HG03045 (cell line): ENCODE measurements at regions not wholly inside any gene's neighbourhood (a gene's known extent, or its start where the extent isn't known, plus 50 kb on each side); places are given as distances from the start of the nearest gene placed in this dataset.

Experiments
- ATAC-seq: cut with Tn5 transposase; IDR thresholded peaks from one replicate; pipeline ENCODE4 v1.9.1; 2021; ENCODE audit warnings: mild to moderate bottlenecking, moderate library complexity; ENCODE audit not compliant: unreplicated experiment

DNA sequence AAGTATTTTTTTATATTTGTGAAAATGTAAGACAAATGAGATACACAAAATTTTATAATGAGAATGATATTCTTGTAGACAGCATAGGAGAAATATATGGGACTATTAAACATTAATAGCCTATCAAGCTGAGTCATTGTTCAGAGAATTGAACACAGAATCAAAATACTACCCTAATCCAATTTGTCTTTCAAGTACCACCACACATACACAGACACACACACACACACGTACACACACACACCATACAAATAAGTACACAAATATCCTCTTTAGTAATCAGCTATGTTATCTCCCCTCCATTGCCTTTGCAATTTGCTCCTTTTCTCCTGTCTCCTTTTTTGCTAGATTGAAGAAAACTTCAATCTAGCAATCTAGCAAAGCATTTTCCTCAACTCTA, 499.3 kb downstream of the FOXG1 start:
- ATAC-seq: no peak

DNA sequence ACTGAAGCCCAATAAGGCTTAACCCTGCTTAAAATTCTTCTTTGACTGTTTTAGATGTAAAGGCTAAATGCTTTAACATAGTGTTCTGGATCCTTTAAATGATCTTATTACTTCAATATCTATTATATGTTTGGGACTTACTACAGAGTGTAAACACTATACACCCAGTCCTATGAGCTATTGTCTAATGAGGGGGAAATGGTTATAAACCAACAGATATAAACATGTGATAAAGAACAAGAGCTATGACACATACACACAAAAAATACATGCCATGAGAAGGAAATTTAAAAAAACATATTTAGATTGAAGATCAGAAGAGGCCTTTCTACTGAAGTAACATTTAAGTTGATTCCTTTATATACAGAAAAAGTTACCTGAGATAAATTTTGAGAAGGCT, 505.1 kb downstream of the FOXG1 start:
- ATAC-seq: no peak

DNA sequence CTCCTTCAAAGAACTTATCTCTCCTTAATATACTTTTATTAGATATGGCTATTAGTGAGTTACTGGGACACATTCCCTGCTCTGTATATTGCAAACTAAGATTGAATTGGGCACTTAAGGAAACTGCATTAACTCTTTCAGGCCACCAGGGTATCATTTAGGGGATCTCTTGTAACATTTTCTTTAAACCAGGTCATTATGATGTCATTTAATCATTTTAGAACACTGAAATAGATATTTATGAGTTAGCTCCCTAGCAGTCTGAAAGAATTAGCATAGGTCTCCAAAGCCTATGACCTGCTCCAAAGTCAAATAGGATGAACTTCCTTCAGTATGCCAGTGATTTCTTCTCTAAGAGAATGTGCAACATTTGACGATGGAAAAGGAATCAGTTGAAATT, 506.9 kb downstream of the FOXG1 start:
- no peak for ATAC-seq

DNA sequence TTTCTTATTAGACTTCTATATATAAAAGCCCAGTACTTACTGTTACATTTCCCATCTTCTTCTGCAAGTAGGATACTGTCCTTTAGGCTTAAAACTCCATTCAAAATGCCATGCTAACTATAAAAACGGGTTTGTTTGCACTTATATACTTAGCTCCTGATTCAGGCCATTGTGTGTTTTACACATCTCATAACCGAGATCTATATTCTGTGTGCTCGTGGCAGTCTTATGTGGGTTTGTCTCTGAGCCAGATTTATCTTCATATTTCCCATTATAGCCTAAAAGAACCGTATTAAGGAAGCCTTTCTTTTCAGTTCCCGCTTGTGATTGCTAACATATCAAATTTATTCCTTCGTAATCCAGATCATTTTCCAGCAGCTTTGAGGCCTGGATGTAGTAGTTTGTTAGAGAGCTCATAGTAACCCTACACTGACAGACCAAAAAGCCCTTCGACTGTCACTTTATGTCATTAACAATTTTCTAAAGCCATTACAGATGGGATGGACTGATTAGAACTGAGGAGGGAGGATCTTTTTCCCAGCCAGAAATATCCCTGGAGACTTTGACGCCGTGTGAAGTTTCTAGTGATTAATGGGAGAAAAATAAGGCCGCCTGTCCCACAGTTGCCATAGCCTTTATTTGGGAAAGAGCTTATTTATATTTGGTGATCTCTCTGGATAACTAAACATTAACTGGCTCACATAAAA, 508.5 kb downstream of the FOXG1 start:
- no peak for ATAC-seq

DNA sequence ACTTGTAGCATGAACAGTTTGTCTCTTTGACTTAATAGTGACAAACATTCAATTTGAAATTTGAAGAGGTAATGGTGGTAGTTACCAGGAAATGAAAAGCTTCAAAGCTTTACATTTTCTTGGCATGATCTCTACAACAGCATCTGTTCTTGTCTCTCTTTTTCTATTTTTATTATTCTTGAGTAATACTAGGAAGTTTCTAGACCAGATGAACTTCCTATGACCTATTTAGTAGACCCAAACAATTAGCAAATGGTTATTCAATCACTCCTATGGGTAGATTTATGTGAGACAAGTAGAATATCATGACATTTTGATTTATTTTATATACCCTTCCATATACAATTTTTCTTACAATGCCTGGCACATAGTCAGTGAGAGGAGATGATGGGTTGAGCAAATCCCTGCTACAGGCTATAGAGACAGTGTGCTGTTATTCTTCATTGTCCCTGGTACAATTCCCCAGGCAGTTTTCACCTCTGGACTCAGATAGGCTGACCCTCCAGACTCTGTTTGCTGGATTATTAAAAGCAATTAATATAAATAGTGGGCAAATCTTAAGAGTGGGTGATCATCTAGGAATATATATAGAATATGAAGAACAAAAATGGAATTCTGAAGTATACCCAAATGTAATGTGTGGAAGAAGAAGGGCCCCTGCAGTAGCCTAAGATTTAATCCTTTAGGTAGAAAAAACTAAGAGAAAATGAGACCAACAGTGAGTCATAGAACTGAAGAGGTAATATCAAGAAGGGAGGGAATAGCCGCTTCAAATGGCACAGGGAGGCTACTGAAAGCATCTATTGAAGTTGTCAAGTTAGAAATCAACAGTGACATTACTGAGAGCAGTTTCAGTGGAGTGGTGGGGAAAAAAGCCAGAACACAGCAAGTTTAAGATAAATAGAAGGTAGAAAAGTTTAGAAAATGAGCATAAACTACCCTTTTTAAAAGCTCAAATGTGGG, 512.0 kb downstream of the FOXG1 start:
- ATAC-seq: no peak

DNA sequence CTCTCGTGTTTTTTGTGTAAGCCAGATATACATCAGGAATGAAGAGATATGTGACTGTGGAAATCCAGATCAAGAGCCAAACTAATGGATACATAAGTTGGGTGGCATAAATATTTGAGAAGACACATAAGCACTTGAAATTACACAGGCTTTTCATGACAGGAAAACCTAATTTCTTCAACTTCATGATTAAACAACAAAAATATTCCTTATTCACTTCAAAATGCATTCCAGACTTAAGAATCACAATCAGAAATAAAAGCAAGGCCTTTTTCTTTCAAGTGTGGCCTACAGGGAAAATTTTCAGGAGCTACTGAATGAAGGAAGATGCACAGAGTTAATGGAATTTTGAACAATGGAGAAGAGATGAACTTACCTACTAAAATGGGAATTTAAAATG, 515.6 kb downstream of the FOXG1 start:
- no peak for ATAC-seq

DNA sequence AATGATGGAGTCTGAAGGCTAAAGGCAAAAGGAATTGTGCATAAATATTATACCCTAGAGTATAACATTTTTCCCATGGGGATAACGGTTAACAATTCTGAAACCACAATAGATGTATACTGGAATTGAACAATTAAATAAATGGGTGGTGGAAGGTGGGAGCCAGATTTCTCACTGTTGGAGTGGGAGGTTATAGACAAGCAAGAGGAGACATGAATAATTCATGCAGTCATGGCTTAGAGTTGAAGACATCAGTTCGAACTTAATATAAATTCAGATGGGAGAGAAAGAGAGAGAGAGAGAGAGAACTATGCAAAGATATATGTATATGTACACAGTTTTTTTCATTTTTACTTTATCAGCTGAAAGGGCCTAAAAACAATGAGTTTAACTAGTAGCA, 523.9 kb downstream of the FOXG1 start:
- ATAC-seq: no peak

DNA sequence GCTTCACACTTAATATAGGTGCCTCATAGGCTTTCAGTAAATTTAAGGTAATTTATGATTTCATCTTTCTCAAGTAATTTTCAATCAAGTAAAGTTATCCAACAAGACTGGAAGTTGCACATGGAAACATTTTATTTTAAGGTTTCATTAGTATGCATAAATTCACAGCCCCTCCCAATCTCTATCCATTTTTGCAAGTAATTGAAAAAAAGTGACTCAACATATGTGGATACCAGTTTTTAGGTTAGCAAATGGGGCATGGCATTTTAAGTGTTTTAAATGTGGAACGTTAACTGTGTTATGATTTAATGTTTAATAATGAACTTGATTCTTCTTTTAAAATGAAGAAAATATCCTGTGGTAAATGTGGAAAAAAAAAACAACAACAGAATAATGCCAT, 532.8 kb downstream of the FOXG1 start:
- no peak for ATAC-seq

DNA sequence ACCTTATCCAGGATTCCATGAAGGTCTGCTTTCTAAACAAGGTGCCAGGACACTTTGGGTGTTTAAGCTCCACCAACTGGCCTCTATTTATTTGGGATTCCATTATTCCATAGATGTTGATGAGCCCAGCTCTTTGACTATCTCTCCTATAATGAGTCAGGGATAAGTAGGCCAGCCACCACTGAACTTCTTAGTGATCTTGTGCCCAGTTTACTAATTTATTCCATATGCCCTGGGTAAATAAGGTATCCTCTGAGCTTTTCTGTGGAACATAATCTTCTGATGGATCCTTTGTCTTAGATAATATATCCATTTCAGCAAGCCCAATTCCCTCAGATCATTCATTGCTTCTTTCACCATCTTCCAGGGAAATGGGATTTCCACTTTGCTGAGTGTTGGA, 535.0 kb downstream of the FOXG1 start:
- ATAC-seq: no peak

DNA sequence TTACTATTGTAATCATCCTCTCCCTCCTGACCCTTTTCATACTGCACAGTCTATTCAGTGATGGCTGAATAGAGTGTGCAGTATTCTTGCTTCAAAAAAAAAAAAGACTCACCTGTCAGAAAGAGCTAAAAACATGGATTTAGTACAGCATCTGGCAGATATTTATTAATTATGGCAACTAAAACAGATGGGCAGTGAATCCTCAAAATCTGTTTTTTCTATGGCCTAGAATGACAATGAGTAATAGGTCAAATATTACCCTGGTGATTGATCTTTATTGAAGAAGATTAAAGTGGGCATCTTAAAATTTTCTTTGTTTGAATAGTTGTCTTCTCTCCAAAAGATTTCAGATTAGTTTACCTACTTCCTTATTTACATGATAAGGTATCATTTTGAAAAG, 543.6 kb downstream of the FOXG1 start:
- ATAC-seq: no peak

DNA sequence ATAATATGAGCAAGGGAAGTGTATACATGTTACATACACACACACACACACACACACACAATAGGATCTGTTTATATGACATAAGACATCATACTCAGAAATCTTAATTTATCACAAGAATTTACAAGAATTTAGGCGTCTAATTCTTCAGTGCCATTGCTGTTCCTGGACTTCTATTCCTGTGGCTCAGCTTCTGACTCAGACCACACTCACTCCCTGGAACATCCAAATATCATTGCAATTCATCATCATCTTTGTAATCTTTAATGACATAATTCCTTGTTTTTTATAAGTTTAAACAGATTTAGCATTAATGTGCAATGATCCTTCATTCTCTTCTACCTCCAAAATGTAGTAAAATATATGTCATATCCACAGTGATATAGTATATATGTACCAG, 544.2 kb downstream of the FOXG1 start:
- no peak for ATAC-seq

DNA sequence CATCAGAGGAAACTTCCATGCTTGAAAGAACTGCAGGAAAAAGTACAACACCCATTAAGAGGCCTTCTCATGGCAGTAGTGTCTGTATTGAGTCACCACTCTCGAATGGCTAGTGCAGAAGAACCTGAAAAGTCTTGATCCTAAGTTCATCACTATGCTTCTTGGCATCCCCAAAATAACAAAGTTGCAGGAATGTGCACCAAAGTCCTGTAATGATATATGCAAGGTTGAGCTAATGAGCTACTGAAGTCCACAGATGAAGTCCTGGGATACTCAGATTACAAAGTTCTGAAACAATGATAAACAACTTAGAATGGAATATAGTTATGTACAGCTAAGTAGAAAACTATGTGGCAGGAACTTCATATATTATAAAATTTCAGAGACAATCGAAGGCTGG, 545.4 kb downstream of the FOXG1 start:
- no peak for ATAC-seq

DNA sequence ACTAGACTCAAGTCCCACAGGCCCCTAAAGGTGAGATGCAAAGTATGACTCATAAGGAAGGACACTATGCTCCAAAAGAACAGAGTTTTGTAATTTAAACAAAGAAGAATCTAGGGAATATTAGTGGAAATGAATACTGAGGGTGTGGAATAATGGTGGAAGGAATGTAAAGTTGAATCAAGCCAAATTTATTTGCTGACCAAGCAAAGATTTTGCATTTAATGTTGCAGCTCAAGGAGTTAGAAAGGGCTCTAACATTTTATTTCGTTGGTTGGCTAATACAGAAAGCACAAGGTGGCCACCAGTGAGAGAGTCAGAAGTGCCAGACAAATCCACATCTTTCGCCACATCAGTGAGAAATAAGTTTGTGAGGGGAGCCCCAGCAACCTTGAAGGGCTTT, 550.3 kb downstream of the FOXG1 start:
- ATAC-seq: no peak

DNA sequence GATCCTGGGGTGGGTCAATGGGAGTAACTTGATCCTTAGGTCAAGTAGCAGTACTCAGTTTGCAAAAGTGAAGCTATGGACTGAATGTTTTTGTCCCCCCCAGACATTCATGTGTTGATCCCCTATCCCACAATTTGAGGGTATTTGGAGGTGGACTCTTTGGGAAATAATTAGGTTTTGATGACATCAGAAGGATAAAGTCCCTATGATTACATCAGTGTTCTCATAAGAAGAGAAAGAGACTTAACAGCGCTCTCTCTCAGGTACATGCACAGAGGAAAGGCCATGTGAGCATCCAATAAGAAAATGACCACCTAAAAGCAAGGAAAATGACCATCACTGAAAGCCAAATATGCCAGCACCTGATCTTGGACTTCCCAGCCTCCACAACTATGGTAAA, 550.8 kb downstream of the FOXG1 start:
- ATAC-seq: no peak

DNA sequence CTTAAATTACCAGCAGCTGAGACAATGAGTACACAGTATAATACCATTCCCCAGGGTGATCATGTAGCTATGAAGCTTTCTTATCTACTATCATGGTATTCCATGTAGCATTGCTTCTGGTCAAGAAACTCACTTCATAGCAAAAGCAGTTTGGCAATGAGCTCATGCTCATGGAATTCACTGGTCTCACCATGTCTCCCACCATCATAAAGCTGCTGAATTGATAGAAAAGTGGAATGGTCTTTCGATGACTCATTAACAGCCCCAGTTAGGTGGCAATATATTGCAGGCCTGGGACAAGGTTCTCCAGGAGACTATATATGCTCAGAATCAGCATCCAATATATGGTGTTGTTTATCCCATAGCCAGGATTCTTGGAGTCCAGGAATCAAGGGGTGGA, 553.7 kb downstream of the FOXG1 start:
- no peak for ATAC-seq

DNA sequence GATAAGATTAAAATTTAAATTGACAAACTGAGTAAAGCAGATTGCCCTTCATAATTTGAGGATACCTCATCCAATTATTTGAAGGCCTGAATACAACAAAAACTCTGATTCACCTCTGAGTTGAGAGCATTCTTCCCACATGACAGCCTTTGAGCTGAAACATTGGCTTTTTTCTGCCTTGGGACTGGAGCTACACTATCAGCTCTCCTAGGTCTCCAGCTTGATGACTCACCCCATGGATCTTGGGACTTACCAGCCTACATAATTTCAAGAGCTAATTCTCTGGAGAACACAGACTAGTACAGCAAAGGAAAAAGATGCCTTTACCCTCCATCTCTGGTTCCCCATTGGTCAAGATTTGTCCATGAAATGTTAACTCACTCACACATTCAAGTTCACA, 555.1 kb downstream of the FOXG1 start:
- ATAC-seq: no peak

DNA sequence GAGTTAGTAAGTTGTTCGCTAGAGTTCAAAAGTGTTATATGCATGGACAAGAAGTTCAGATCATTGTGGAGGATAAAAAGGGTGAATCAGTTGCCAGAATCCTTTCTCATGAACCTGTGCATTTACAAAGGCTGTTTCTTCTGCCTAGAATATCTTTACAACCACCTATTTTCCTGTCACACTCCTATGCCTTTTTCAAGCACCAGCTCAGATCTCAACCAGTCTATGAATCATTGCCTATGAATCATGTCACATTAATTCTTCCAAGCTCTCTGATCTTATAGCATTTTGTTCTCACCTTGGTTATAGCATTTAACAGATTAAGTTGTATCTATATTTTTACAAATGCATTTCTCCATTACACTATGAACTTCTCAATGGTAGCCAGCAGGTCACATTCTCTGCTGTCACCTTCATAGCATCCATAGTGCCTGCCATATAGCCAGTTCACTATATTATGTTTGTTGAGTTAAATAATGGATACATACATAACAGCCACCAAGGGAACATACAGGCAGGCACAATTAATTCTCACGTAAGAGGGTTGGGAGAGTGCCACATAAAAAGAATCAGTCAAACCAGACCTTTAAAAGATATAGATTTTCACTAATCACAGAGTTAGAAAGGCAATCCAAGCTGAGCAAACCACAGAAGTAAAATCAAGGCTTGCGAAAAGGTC, 573.0 kb downstream of the FOXG1 start:
- ATAC-seq: no peak

DNA sequence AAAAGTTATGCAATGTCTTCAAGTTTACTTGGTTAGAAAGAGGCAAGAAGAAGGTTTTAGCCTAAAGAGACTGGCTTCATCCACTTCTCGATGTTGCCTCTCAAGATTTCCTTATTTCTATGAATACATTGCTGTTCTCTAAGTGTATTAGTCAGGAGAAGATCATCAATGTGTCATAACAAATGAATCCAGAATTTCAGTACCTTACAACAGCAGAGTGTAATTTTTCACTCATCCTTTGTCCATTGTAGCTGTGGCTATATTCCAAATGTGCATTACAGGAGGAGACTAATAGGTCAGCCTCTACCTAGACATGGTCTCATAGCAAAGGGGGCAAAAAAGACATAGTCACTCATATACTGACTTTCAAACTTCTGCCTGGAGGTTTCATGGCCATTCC, 579.1 kb downstream of the PRKD1 start:
- no peak for ATAC-seq

DNA sequence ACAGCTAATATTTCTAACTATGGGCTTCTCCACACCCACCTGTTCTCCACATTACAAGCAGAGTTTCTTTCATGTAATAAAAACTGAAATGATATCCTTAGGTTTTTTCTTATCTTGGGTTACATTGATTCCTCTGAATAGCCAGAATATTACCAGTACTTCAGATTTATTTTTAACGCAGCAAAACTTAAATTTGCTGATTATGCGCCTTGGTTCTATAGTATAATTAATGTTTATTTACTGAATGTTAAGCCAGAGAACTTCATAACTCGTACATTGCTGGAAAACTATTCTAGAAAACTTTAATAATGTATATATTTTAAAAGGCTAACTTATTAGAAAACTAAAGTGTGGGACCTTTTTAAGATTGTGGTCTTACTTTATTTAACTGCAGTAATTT, 577.2 kb downstream of the PRKD1 start:
- no peak for ATAC-seq

DNA sequence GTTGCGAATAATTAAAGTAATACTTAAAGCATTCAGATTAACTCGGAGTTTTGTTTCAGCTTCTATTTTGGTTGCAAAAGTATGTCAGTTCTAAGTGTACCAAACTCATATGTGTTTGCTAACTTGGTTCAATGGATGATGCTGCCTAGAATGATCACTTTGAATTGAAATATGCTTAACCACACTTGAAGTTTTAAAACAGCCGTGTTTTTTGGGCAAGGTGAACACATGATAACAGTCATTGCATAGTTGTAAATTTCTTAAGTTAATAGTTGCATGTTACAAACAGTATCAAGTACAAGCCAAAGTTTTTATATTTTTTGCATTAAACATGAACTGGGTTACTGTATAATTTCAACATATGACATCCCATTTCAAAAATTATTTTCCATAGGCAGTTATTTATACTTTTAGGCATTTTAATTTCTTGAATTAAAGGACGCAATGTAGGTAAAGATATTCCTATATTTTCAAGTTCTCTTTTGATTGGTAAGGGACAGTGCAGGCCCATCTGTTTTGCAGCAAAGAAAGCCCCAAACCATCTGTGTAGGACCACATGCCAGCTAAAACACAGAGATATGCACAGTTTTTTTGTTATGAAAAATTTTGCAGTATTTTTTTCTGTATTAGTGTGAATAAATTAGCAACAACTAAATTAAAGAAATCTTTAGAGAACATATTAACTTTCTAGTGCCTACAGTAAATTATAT, 575.5 kb downstream of the PRKD1 start:
- ATAC-seq: no peak

DNA sequence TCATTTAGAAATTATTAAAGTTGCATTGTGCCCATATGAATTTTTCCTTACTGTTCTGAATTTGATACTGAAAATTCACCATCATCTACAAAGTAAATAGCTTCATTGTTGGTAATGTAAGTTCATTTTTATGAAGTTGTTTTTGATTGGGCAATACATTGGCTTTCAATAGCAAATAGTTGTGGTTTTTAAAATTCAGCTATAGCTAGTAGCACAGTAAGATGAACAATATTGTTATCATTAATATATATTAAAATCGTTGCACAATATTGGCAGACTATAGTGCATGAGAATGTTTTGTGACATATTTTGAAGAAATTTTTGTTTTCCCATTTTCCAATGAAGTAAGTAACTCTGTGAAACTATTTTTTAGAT, 575.0 kb downstream of the PRKD1 start:
- ATAC-seq: no peak
